Activated CD8-positive, alpha-beta memory T cell treated with anti-CD3 and anti-CD28 coated beads, Interleukin-2, amount 10 ng/mL, durations not matched to agents 7 days and 5 days (primary cell): ENCODE measurements at regions not wholly inside any gene's neighbourhood (a gene's known extent, or its start where the extent isn't known, plus 50 kb on each side); places are given as distances from the start of the nearest gene placed in this dataset.

ENCODE experiments used
- ATAC-seq: fragments of 150-1000 bp; cut with Tn5 transposase; one replicate; pipeline ENCODE4 v1.10.0; 2021; ENCODE audit warnings: moderate library complexity
- CTCF ChIA-PET: fragments of 350-600 bp; sonication (Branson Sonifier 250); formaldehyde crosslinking; loops from one replicate; lab custom pipeline; 2021; ENCODE audit warnings: antibody characterized with exemption; lab: Charles Lee
- DNase-seq: peaks from one replicate; pipeline ENCODE4 v3.0.0-alpha.2; 2020
- H3K27ac Mint-ChIP-seq: one replicate; pipeline ENCODE4 v1.8.0; 2021; ENCODE audit warnings: mild to moderate bottlenecking, mixed read lengths
- H3K27me3 Mint-ChIP-seq: one replicate; pipeline ENCODE4 v1.8.0; 2021; ENCODE audit warnings: mixed read lengths
- H3K36me3 Mint-ChIP-seq: one replicate; pipeline ENCODE4 v1.8.0; 2021; ENCODE audit warnings: mild to moderate bottlenecking, mixed read lengths
- H3K4me1 Mint-ChIP-seq: one replicate; pipeline ENCODE4 v1.8.0; 2021; ENCODE audit warnings: mixed read lengths
- H3K4me3 Mint-ChIP-seq: one replicate; pipeline ENCODE4 v1.8.0; 2021; ENCODE audit warnings: mild to moderate bottlenecking, moderate library complexity, mixed read lengths
- H3K9me3 Mint-ChIP-seq: one replicate; pipeline ENCODE4 v1.8.0; 2022; ENCODE audit warnings: low read depth, mixed read lengths

GRCh38 chr10:53284615-53285182 lies 512.1 kb upstream of the MBL2 start:
- CTCF ChIA-PET, result no interaction called here
- DNase-seq, result no peak
- Mint-ChIP-seq H3K27me3 (no peaks in the 10 kb centered on the region), H3K27ac (no peak overlapping the region), H3K36me3 (no peaks in the 10 kb centered on the region), H3K9me3 (peaks cover 2% of the 10 kb centered on the region), H3K4me3 (no peak overlapping the region), H3K4me1 (no peaks in the 10 kb centered on the region)
- no peak for ATAC-seq

- CTCF ChIA-PET, result no interaction called here
- ATAC-seq (no peak), DNase-seq (no peak)
- no peak overlapping the region for H3K27ac Mint-ChIP-seq
- no peaks in the 10 kb centered on the region for H3K27me3 Mint-ChIP-seq
- no peak overlapping the region for H3K4me3 Mint-ChIP-seq
- no peaks in the 10 kb centered on the region for H3K36me3 Mint-ChIP-seq
- H3K9me3 Mint-ChIP-seq, result peaks cover 8% of the 10 kb centered on the region
- H3K4me1 Mint-ChIP-seq, result no peaks in the 10 kb centered on the region
Observed at GRCh38 chr10:53276797-53277196, 504.2 kb upstream of the MBL2 start.

GRCh38 chr10:53269482-53269881 lies 496.9 kb upstream of the MBL2 start:
- Mint-ChIP-seq H3K9me3 (peaks cover 14% of the 10 kb centered on the region), H3K4me3 (no peak overlapping the region), H3K4me1 (no peaks in the 10 kb centered on the region), H3K36me3 (no peaks in the 10 kb centered on the region), H3K27ac (no peak overlapping the region), H3K27me3 (no peaks in the 10 kb centered on the region)
- CTCF ChIA-PET, result no interaction called here
- no peak for ATAC-seq
- no peak for DNase-seq

DNA sequence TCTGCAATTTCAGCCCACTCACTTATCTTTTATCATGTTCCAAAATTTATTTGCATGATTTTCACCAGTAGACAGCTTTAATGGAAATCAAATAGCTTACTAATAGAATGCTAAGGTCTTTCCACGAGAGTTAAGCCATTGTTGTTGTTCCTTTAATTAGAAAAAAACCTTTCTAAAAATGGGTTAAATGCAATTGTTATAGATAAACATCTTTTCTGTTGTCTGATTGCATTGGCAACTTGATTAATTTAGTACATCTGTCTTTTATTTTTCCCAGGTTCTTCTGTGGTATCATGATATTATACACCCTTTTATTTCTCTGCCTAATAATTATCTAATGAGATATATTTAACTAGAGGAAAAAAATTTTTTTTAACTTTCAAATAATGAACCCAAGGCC lies 487.6 kb upstream of the MBL2 start:
- H3K4me1 Mint-ChIP-seq, result no peaks in the 10 kb centered on the region
- CTCF ChIA-PET, result no interaction called here
- no peaks in the 10 kb centered on the region for H3K27me3 Mint-ChIP-seq
- DNase-seq, result no peak
- no peak overlapping the region for H3K27ac Mint-ChIP-seq
- H3K9me3 Mint-ChIP-seq, result peaks cover 16% of the 10 kb centered on the region
- H3K36me3 Mint-ChIP-seq, result no peaks in the 10 kb centered on the region
- ATAC-seq, result no peak
- no peak overlapping the region for H3K4me3 Mint-ChIP-seq

DNA sequence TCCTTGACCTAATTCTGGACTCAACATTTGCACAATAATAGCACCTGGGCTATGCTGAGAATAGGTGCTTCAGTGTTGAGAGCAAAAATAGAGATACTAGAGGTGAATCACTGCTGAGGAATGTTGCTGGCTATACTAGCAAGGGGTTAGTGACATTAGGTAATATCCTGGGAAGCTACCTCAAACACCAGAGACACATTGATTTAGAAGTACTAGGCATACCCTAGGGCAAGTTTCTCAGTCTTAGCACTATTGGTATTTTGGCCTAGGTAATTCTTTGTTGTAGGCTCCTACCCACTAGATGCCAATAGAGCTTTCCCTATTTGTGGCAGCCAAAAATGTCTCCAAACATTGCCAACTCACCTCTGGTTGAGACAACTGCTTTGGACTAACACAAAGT lies 484.0 kb upstream of the MBL2 start:
- CTCF ChIA-PET, result no interaction called here
- peaks cover 7% of the 10 kb centered on the region for H3K9me3 Mint-ChIP-seq

DNA sequence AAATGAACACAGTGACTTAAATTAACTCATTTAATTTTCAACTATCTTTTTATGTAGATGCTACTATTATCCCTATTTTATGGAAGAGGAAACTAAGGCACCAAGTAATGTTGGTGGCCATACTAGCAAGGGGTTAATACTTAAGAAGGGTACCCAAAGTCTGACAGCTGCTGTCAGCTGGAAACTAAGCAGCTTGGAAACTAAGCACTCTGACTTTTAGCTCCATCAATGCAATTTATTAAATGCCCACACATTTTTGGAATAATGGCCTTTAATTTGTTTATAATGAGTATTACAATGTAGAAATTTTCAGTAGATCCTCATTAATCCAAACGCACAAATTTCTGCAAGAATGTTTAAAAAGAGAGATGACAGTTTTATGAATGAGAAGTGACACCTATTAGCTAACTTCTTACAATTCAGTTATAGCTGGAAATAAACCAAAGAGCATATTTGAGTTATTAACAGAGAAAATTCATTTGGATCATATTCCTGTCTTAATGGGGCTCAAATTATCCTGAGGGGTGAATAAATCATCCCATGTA lies 483.1 kb upstream of the MBL2 start:
- H3K4me3 Mint-ChIP-seq, result no peak overlapping the region
- no peaks in the 10 kb centered on the region for H3K27me3 Mint-ChIP-seq
- ATAC-seq (no peak), DNase-seq (no peak)
- no peak overlapping the region for H3K27ac Mint-ChIP-seq
- H3K4me1 Mint-ChIP-seq, result no peaks in the 10 kb centered on the region
- no peaks in the 10 kb centered on the region for H3K36me3 Mint-ChIP-seq
- H3K9me3 Mint-ChIP-seq, result peaks cover 5% of the 10 kb centered on the region
- CTCF ChIA-PET, result no interaction called here

More for the DNA sequence above, 484.0 kb upstream of the MBL2 start:
- DNase-seq (no peak), ATAC-seq (no peak)
- Mint-ChIP-seq H3K4me1 (no peaks in the 10 kb centered on the region), H3K4me3 (no peak overlapping the region), H3K27me3 (no peaks in the 10 kb centered on the region), H3K27ac (no peak overlapping the region), H3K36me3 (no peaks in the 10 kb centered on the region)

- Mint-ChIP-seq H3K27me3 (no peaks in the 10 kb centered on the region), H3K4me3 (no peak overlapping the region), H3K4me1 (no peaks in the 10 kb centered on the region), H3K36me3 (no peaks in the 10 kb centered on the region), H3K9me3 (peaks cover 9% of the 10 kb centered on the region), H3K27ac (no peak overlapping the region)
- DNase-seq (no peak), ATAC-seq (no peak)
- CTCF ChIA-PET, result no interaction called here
Observed at GRCh38 chr10:53253221-53253620, 480.6 kb upstream of the MBL2 start.

- H3K27me3 Mint-ChIP-seq, result no peaks in the 10 kb centered on the region
- no peak overlapping the region for H3K27ac Mint-ChIP-seq
- H3K36me3 Mint-ChIP-seq, result no peaks in the 10 kb centered on the region
- ATAC-seq (no peak), DNase-seq (no peak)
- CTCF ChIA-PET, result no interaction called here
- H3K4me3 Mint-ChIP-seq, result no peak overlapping the region
- no peaks in the 10 kb centered on the region for H3K4me1 Mint-ChIP-seq
- H3K9me3 Mint-ChIP-seq, result peaks cover 9% of the 10 kb centered on the region
Observed at GRCh38 chr10:53239873-53240272, 467.3 kb upstream of the MBL2 start.

DNA sequence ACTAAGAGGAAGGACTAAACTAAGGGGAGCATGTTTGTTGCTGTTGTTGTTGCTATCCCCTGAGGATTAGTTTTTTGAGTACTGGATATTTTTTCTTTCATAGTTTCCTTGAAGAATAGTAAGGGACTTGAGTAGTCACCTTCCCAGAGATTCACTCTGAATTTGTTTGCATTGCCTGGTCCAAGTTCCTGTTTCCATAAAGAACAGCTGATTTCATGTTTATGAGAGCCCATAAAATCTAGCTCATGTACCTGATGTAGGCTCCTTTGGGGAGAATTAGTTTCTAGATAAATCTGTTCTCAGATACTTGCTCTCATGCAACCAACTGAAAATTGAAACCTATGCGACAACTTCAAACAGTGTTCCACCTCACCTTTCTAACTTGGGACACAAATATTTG lies 464.4 kb upstream of the MBL2 start:
- no peak overlapping the region for H3K27ac Mint-ChIP-seq
- no peaks in the 10 kb centered on the region for H3K27me3 Mint-ChIP-seq
- DNase-seq, result no peak
- H3K9me3 Mint-ChIP-seq, result peaks cover 7% of the 10 kb centered on the region
- no peak overlapping the region for H3K4me3 Mint-ChIP-seq
- CTCF ChIA-PET, result no interaction called here
- no peaks in the 10 kb centered on the region for H3K4me1 Mint-ChIP-seq
- no peak for ATAC-seq
- no peaks in the 10 kb centered on the region for H3K36me3 Mint-ChIP-seq

GRCh38 chr10:53233749-53234148 lies 461.2 kb upstream of the MBL2 start:
- DNase-seq (no peak), ATAC-seq (no peak)
- Mint-ChIP-seq H3K36me3 (no peaks in the 10 kb centered on the region), H3K27me3 (no peaks in the 10 kb centered on the region), H3K9me3 (peaks cover 2% of the 10 kb centered on the region), H3K4me1 (no peaks in the 10 kb centered on the region), H3K4me3 (no peak overlapping the region), H3K27ac (no peak overlapping the region)
- CTCF ChIA-PET, result no interaction called here

DNA sequence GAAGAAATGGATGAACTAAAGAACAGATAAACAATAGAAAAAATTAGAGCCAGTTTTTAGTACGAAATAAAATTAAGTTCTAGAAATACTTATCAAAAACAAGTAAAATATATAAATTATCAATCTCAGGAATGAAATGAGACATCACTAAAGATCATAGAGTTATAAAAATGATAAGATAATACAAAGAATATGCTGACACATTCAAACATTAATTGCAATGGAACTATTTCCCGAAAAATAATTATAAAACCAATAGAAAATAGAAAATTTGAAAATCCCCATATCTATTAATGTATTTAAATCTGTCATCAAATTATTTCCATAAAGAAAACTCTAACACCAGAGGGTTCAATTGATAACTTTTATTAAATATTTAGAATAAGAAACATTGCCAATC lies 458.1 kb upstream of the MBL2 start:
- Mint-ChIP-seq H3K9me3 (peaks cover 4% of the 10 kb centered on the region), H3K27ac (no peak overlapping the region), H3K36me3 (no peaks in the 10 kb centered on the region), H3K27me3 (no peaks in the 10 kb centered on the region), H3K4me3 (no peak overlapping the region), H3K4me1 (no peaks in the 10 kb centered on the region)
- no peak for DNase-seq
- no peak for ATAC-seq
- CTCF ChIA-PET, result no interaction called here

DNA sequence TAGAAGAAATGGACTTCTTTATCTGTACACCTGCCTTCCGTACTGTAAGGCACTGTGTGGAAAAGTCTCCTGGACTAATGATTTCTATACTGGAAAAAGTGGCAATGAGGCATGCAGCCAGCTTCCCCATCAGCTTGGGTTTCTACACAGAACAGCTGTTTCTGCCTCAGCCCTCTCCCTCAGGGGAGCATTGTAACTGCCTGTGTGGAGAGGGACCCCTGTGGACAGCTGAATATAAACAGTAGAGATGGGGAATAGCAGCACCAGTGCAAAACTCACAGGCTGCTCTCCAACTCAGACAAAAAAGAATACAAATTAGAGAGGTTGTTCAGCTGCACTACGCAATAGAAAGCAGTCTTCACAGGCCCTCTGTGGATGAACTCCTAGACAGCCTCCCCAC lies 451.3 kb upstream of the MBL2 start:
- CTCF ChIA-PET, result no interaction called here
- H3K4me3 Mint-ChIP-seq, result no peak overlapping the region
- no peaks in the 10 kb centered on the region for H3K36me3 Mint-ChIP-seq
- no peak for DNase-seq
- no peak overlapping the region for H3K27ac Mint-ChIP-seq
- H3K27me3 Mint-ChIP-seq, result no peaks in the 10 kb centered on the region
- peaks cover 4% of the 10 kb centered on the region for H3K9me3 Mint-ChIP-seq
- ATAC-seq, result no peak
- H3K4me1 Mint-ChIP-seq, result no peaks in the 10 kb centered on the region

DNA sequence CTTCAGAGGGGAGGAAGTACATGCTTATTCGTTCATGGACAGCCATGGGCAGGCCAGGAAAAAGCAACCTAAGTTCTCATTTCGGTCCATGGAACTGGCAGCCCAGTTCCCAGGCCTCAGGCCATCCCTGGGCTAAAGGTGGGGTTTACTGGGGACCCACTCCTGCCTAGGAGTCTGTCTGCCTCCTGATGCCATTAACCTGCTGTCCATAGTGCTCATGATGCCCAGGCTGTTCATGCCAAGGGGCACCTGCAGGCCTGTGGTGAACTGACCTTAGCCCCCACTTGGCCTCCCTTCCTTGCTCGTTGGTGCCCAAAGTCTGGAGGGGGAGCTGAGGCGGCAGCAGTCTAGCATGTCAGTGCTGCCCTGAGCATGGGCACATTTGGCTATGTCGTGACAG lies 450.2 kb upstream of the MBL2 start:
- DNase-seq, result no peak
- Mint-ChIP-seq H3K36me3 (no peaks in the 10 kb centered on the region), H3K27me3 (no peaks in the 10 kb centered on the region), H3K27ac (no peak overlapping the region), H3K4me3 (no peak overlapping the region), H3K4me1 (no peaks in the 10 kb centered on the region), H3K9me3 (peaks cover 6% of the 10 kb centered on the region)
- no peak for ATAC-seq
- CTCF ChIA-PET, result no interaction called here

- Mint-ChIP-seq H3K27ac (no peak overlapping the region), H3K4me1 (no peaks in the 10 kb centered on the region), H3K9me3 (peaks cover 8% of the 10 kb centered on the region), H3K4me3 (no peak overlapping the region), H3K27me3 (no peaks in the 10 kb centered on the region), H3K36me3 (no peaks in the 10 kb centered on the region)
- CTCF ChIA-PET, result no interaction called here
- DNase-seq, result no peak
- ATAC-seq, result no peak
Observed at GRCh38 chr10:53209944-53210611, 437.5 kb upstream of the MBL2 start.
